SK-N-SH (cell line): ENCODE measurements at regions not wholly inside any gene's neighbourhood (a gene's known extent, or its start where the extent isn't known, plus 50 kb on each side); places are given as distances from the start of the nearest gene placed in this dataset.

Source experiments
- CTCF ChIA-PET: fragments of 300-600, 350-600 bp; formaldehyde crosslinking; extraction: SDS; loops from one replicate; lab custom pipeline; 2021; lab: Yijun Ruan, JAX
- POLR2A ChIA-PET: fragments of 350-600 bp; sonication (Branson Sonifier 250); formaldehyde crosslinking; extraction: SDS; loops from one replicate; lab custom pipeline; 2020; ENCODE audit warnings: antibody characterized with exemption, inconsistent platforms; lab: Yijun Ruan, JAX
- DNase-seq: peaks from one replicate; pipeline ENCODE4 v3.0.0; 2012
- H2AFZ ChIP-seq: fragments of 200-600 bp; sonication (generic); 2 replicates; pipeline ENCODE4 v1.8.1; 2016; ENCODE audit warnings: antibody characterized with exemption, mild to moderate bottlenecking, low read depth
- H3F3A ChIP-seq: fragments of 200-600 bp; sonication (generic); replicated peaks from 2 replicates; pipeline ENCODE3; 2016; ENCODE audit warnings: antibody characterized with exemption, mild to moderate bottlenecking; ENCODE audit not compliant: insufficient read depth
- H3K27ac ChIP-seq, 2 experiments: fragments of 200-500 bp in 1 of 2; fragments of 200-600 bp in 1 of 2; sonication (Bioruptor generic) in 1 of 2; sonication (generic), shearing (Covaris generic) in 1 of 2; 2 replicates each; pipeline versions ENCODE4 v1.5.1 to v1.6.1; 2014 to 2016; ENCODE audit warnings: low read depth in 2 of 2, inconsistent platforms in 1 of 2, low read length in 1 of 2, mild to moderate bottlenecking in 1 of 2, mixed read lengths in 1 of 2
- H3K27me3 ChIP-seq: fragments of 200-600 bp; sonication (generic), shearing (Covaris generic); 2 replicates; pipeline ENCODE4 v1.6.1; 2016; ENCODE audit warnings: mixed run types; ENCODE audit not compliant: insufficient read depth
- H3K36me3 ChIP-seq, 2 experiments: fragments of 200-500 bp in 1 of 2; fragments of 200-600 bp in 1 of 2; sonication (Bioruptor generic) in 1 of 2; sonication (generic) in 1 of 2; replicated peaks in 1 of 2; 2 replicates each; pipeline versions ENCODE3 to v1.5.1; 2014 to 2016; ENCODE audit warnings: low read length in 1 of 2, mild to moderate bottlenecking in 1 of 2; ENCODE audit not compliant: insufficient read depth in 2 of 2, control insufficient read depth in 1 of 2
- H3K4me1 ChIP-seq, 2 experiments: fragments of 200-500 bp in 1 of 2; fragments of 200-600 bp in 1 of 2; sonication (Bioruptor generic) in 1 of 2; sonication (generic), shearing (Covaris generic) in 1 of 2; 2 replicates each; pipeline versions ENCODE4 v1.5.1 to v1.6.1; 2014 to 2016; ENCODE audit warnings: low read depth in 1 of 2, low read length in 1 of 2, mixed run types in 1 of 2; ENCODE audit not compliant: insufficient read depth in 2 of 2, control insufficient read depth in 1 of 2
- H3K4me2 ChIP-seq: fragments of 200-600 bp; sonication (generic), shearing (Covaris generic); 2 replicates; pipeline ENCODE4 v1.6.1; 2017; ENCODE audit warnings: mixed run types
- H3K4me3 ChIP-seq, 2 experiments: fragments of 200-500 bp in 1 of 2; fragments of 200-600 bp in 1 of 2; sonication (Bioruptor generic) in 1 of 2; sonication (generic), shearing (Covaris generic) in 1 of 2; 2 replicates each; pipeline versions ENCODE4 v1.5.1 to v1.8.1; 2014 to 2016; ENCODE audit warnings: low read depth in 2 of 2, inconsistent platforms in 1 of 2, low read length in 1 of 2, mild to moderate bottlenecking in 1 of 2, mixed read lengths in 1 of 2, moderate library complexity in 1 of 2
- H3K79me2 ChIP-seq: fragments of 200-600 bp; sonication (generic); 2 replicates; pipeline ENCODE4 v1.8.1; 2017; ENCODE audit warnings: mild to moderate bottlenecking; ENCODE audit not compliant: insufficient read depth
- H3K9ac ChIP-seq: fragments of 200-600 bp; sonication (generic); 2 replicates; pipeline ENCODE4 v1.6.1; 2017; ENCODE audit warnings: mixed run types
- H3K9me2 ChIP-seq: fragments of 200-600 bp; sonication (generic); 2 replicates; pipeline ENCODE4 v1.6.1; 2017; ENCODE audit warnings: mixed run types
- H3K9me3 ChIP-seq: fragments of 200-600 bp; sonication (generic); 2 replicates; pipeline ENCODE4 v1.6.1; 2017; ENCODE audit warnings: mixed run types, mild to moderate bottlenecking, moderate library complexity
- H4K20me1 ChIP-seq: fragments of 200-600 bp; sonication (generic); 2 replicates; pipeline ENCODE4 v1.6.1; 2017; ENCODE audit warnings: mild to moderate bottlenecking, mixed run types; ENCODE audit not compliant: insufficient read depth
- ELF1 ChIP-seq: IDR thresholded peaks from 2 replicates; pipeline ENCODE4 v1.4.0; 2012
- EP300 ChIP-seq, 2 experiments: IDR thresholded peaks; 2 replicates each; pipeline versions ENCODE4 v1.4.0 to v1.6.1; 2012; ENCODE audit warnings: borderline replicate concordance in 1 of 2, low read depth in 1 of 2, low read length in 1 of 2
- FOXJ3 ChIP-seq: sonication (generic); formaldehyde crosslinking; IDR thresholded peaks from 2 replicates; pipeline ENCODE4 v1.5.1; 2020; ENCODE audit warnings: mild to moderate bottlenecking, missing genetic modification reagents
- GATA2 ChIP-seq: sonication (generic); formaldehyde crosslinking; IDR thresholded peaks from 2 replicates; pipeline ENCODE4 v1.5.0; 2020; ENCODE audit warnings: mild to moderate bottlenecking, missing genetic modification reagents
- NFIC ChIP-seq: IDR thresholded peaks from 2 replicates; pipeline ENCODE4 v1.4.0; 2012; ENCODE audit warnings: borderline replicate concordance
- RAD21 ChIP-seq: IDR thresholded peaks from 2 replicates; pipeline ENCODE4 v1.6.1; 2012; ENCODE audit warnings: mild to moderate bottlenecking, low read length
- SMC3 ChIP-seq: IDR thresholded peaks from 2 replicates; pipeline ENCODE4 v1.6.1; 2012; ENCODE audit warnings: low read depth, low read length, improper control_type of control experiment
- TAF1 ChIP-seq: IDR thresholded peaks from 2 replicates; pipeline ENCODE4 v1.6.1; 2012; ENCODE audit warnings: low read depth, mild to moderate bottlenecking, low read length, moderate library complexity, borderline replicate concordance
- TCF12 ChIP-seq: IDR thresholded peaks from 2 replicates; pipeline ENCODE4 v1.4.0; 2012
- USF1 ChIP-seq: IDR thresholded peaks from 2 replicates; pipeline ENCODE4 v1.4.0; 2012; ENCODE audit warnings: low read depth, borderline replicate concordance
- WGBS: methylation state at CpG from one replicate; pipeline ENCODE4 v1.1.6; 2017; ENCODE audit warnings: low lambda C conversion rate; 5-methylcytosine and 5-hydroxymethylcytosine counted together
- TF ChIP-seq, protein P1 (sequence below): IDR thresholded peaks from 2 replicates; pipeline ENCODE4 v1.4.0; 2012; ENCODE audit warnings: low read depth
- TF ChIP-seq, protein P2 (sequence below): IDR thresholded peaks from 2 replicates; pipeline ENCODE4; 2012
- TF ChIP-seq, protein P3 (sequence below): fragments of 200-600 bp; sonication (generic); IDR thresholded peaks from 2 replicates; pipeline ENCODE4 v1.6.1; 2017; ENCODE audit warnings: antibody characterized with exemption, mild to moderate bottlenecking, moderate library complexity

- no peak overlapping the region for H3K27ac ChIP-seq
- H3K4me3 ChIP-seq = no peak overlapping the region
- no peaks in the 10 kb centered on the region for H4K20me1 ChIP-seq
- TF ChIP-seq, protein P1, sequence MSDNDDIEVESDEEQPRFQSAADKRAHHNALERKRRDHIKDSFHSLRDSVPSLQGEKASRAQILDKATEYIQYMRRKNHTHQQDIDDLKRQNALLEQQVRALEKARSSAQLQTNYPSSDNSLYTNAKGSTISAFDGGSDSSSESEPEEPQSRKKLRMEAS = no peak
- TF ChIP-seq GATA2 = no peak
- TF ChIP-seq TCF12 = no peak
- TF ChIP-seq USF1 = no peak
- TF ChIP-seq NFIC = no peak
- TF ChIP-seq, protein P2, sequence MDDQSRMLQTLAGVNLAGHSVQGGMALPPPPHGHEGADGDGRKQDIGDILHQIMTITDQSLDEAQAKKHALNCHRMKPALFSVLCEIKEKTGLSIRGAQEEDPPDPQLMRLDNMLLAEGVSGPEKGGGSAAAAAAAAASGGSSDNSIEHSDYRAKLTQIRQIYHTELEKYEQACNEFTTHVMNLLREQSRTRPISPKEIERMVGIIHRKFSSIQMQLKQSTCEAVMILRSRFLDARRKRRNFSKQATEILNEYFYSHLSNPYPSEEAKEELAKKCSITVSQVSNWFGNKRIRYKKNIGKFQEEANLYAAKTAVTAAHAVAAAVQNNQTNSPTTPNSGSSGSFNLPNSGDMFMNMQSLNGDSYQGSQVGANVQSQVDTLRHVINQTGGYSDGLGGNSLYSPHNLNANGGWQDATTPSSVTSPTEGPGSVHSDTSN = no peak
- WGBS = 58% methylated on average over 2 of the region's 2 CpGs
- H2AFZ ChIP-seq = no peak overlapping the region
- H3K27me3 ChIP-seq = no peaks in the 10 kb centered on the region
- DNase-seq = no peak
- H3K9me3 ChIP-seq = no peaks in the 10 kb centered on the region
- no peaks in the 10 kb centered on the region for H3K79me2 ChIP-seq
- no peaks in the 10 kb centered on the region for H3K4me1 ChIP-seq
- no peak overlapping the region for H3K9ac ChIP-seq
- H3F3A ChIP-seq = no peaks in the 10 kb centered on the region
- CTCF ChIA-PET = no interaction called here
- POLR2A ChIA-PET = no interaction called here
- H3K36me3 ChIP-seq = no peaks in the 10 kb centered on the region
- H3K9me2 ChIP-seq = no peaks in the 10 kb centered on the region
- H3K4me2 ChIP-seq = no peak overlapping the region
These were observed 322.0 kb downstream of the CRPPA start for GRCh38 chr7:16099302-16099849.

GRCh38 chr7:16098585-16099179 lies 322.7 kb downstream of the CRPPA start:
- H3K4me2 ChIP-seq = no peak overlapping the region
- no peaks in the 10 kb centered on the region for H4K20me1 ChIP-seq
- no peak for TF ChIP-seq FOXJ3 (CRISPR knock-in tag)
- no peak for TF ChIP-seq EP300 (IDR thresholded peaks at IDR 0.05; ENCODE audit: borderline replicate concordance in 1 of 2, low read depth in 1 of 2, low read length in 1 of 2)
- TF ChIP-seq, protein P3, sequence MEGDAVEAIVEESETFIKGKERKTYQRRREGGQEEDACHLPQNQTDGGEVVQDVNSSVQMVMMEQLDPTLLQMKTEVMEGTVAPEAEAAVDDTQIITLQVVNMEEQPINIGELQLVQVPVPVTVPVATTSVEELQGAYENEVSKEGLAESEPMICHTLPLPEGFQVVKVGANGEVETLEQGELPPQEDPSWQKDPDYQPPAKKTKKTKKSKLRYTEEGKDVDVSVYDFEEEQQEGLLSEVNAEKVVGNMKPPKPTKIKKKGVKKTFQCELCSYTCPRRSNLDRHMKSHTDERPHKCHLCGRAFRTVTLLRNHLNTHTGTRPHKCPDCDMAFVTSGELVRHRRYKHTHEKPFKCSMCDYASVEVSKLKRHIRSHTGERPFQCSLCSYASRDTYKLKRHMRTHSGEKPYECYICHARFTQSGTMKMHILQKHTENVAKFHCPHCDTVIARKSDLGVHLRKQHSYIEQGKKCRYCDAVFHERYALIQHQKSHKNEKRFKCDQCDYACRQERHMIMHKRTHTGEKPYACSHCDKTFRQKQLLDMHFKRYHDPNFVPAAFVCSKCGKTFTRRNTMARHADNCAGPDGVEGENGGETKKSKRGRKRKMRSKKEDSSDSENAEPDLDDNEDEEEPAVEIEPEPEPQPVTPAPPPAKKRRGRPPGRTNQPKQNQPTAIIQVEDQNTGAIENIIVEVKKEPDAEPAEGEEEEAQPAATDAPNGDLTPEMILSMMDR = peak; percentile 93
- TF ChIP-seq, protein P1 = no peak
- TF ChIP-seq TAF1 = no peak
- TF ChIP-seq RAD21 = peak; percentile 60
- TF ChIP-seq SMC3 = peak; percentile 51
- TF ChIP-seq ELF1 = no peak
- ChIA-PET CTCF (interaction anchor here (0.6 to 4.3 kb wide), 13 partner anchors 10 to 468 kb away, joined by 3 to 35 read pairs (median 4); no protein-coding TSS in a partner anchor), POLR2A (no interaction called here)
- no peak overlapping the region for H3K27ac ChIP-seq
- no peak overlapping the region for H3K4me3 ChIP-seq
- H3F3A ChIP-seq = no peaks in the 10 kb centered on the region
- H2AFZ ChIP-seq = peak overlapping the region; percentile 3; the same call in 1 of the 2 replicates
- H3K4me1 ChIP-seq = no peaks in the 10 kb centered on the region; a peak in 1 of 4 replicates
- H3K9me2 ChIP-seq = no peaks in the 10 kb centered on the region
- H3K36me3 ChIP-seq = no peaks in the 10 kb centered on the region
- H3K27me3 ChIP-seq = no peaks in the 10 kb centered on the region
- no peaks in the 10 kb centered on the region for H3K79me2 ChIP-seq
- H3K9me3 ChIP-seq = no peaks in the 10 kb centered on the region
- WGBS = 31% methylated on average over 5 of the region's 5 CpGs
- H3K9ac ChIP-seq = no peak overlapping the region
- DNase-seq = no peak
